HG02642 (cell line): ENCODE measurements at regions not wholly inside any gene's neighbourhood (a gene's known extent, or its start where the extent isn't known, plus 50 kb on each side); places are given as distances from the start of the nearest gene placed in this dataset.

Experiments
- ATAC-seq: cut with Tn5 transposase; IDR thresholded peaks from one replicate; pipeline ENCODE4 v1.9.1; 2021; ENCODE audit warnings: mild to moderate bottlenecking; ENCODE audit not compliant: unreplicated experiment, poor library complexity

DNA sequence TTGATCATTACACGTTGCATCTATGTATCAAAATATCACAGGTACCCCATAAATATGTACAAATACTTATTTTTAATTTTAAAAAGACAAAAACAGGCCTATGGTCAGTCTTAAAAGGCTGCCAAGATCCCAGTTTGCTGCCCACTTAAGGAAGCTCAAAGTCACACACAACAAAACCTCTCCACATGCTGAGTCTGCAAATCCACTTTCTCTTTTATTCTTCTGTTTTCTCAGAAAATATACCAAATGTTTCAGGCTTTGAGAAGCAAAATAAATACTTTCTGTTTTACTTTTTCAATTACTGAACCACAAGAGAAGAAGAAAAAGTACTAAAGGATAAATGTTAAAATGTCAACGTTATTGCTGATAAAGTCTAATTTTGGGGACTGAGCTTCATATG is 107.8 kb upstream of the MANEA start:
- no peak for ATAC-seq

DNA sequence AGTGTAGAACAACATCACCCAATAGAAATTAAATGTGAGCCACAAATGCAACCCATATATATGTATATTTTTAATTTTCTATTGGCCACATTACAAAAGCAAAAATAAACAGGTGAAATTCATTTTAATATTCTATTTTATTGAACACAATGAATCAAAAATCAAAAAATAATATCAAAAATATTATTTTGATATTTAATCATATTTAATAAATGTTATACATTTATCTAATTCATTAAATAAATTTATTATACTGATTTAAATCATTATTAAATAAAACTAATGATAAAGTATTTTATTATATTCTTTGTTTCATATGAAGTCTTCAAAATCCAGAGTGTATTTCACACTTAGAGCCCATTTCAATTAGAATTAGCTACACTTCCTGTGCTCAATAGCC is 98.4 kb upstream of the MANEA start:
- no peak for ATAC-seq

DNA sequence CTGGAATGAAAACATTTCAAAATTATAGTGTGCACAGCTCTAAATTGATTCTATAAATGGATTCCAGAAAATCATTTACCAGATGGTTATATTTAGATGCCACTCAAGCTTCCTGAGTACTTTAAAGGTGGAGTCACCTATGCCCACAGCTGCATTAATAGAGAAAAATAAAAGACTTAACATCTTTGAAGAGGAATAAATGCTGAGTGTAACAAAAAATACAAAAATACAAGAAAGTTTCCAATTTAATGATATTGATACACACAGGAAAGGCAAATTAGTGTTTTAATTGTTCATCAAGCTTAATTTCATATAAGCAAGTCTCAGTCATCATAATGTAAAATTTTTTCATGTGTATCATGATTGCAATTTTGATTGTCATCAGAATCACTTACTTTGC is 89.5 kb upstream of the MANEA start:
- ATAC-seq: no peak

DNA sequence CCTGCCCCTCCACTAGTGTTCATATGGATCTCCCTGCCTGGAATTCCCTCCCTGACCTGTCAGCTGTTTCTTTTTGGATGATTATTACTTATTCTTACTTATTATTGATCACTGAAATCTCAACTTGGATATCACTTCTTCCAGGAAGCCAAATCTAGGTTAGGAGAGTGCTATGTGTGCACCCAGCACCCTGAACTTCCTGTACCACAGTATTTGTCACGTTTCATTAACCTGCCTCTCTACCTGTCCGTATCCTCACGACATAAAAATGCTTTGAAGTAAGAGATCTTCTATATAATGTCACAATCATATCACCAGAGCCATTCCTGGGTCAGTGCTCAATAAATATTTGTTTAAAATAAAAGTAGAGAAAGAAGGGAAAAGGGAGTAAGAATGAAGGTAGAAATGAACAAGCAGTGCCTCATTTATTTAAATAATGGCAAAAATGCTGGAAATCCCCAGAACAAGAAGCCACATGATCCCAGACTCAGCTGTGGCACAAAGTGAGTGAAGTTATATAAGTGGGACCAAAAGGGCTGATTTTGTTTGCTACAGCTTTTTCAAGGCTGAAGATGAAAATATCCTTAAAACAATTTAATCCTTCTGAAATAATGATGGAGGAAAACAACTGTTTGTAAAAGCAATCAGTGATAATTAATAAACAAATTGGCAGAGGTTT is 88.0 kb upstream of the MANEA start:
- ATAC-seq: no peak

DNA sequence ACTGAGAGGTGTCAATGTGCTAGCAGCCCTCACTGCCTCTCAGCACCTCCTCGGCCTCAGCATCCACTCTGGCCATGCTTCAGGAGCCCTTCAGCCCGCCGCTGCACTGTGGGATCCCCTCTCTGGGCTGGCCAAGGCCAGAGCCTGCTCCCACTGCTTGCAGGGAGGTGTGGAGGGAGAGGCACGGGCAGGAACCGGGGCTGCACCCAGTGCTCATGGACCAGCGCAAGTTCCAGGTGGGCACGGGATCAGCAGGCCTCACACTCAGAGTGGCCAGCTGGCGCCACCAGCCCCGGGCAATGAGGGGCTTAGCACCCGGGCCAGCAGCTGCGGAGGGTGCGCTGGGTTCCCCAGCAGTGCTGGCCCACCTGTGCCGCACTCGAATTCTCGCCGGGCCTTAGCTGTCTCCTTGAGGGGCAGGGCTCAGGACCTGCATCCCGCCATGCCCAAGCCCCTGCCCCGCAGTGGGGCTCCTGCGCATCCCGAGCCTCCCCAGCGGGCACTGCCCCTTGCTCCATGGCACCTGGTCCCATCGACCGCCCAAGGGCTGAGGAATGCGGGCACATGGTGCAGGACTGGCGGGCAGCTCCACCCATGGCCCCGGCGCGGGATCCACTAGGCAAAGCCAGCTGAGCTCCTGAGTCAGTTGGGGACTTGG is 80.4 kb upstream of the MANEA start:
- ATAC-seq: no peak

DNA sequence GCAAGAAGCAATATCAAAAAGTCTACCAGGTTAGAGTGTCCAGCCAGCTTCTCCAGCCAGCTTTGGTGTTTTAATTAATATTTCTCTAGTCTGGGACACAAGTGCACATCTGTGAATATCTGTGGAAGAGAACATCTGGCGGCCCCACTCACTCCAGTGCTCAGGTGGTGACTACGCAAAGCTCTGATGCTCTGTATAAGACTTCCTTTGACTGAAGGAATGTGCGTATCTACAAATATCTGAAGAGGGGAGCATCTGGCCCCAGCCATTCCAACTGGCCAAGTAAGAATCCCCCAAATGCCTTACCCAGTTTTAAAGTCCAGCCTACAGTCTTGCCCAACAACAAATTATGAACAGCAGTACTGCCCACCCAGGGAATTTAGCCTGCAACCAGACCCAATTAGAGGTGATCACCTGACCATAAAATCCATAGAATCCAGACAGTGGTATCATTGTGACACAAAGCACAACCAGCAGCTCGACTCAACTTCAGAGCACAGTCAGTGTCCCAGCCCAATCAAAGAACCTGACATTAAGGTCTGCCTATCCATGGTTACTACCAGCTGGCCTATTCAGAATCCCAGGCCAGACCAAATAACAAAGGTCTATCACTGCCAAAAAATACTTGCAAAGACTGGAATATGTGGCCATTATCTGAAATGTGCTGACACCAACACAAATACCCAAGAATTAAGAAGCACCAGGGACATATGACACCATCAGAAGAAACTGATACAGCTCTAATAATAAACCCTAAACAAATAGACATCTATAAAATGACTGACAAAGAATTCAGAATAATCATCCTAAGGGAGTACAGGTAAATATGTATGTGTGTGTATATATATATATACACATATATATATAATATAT is 76.1 kb upstream of the MANEA start:
- ATAC-seq: no peak

DNA sequence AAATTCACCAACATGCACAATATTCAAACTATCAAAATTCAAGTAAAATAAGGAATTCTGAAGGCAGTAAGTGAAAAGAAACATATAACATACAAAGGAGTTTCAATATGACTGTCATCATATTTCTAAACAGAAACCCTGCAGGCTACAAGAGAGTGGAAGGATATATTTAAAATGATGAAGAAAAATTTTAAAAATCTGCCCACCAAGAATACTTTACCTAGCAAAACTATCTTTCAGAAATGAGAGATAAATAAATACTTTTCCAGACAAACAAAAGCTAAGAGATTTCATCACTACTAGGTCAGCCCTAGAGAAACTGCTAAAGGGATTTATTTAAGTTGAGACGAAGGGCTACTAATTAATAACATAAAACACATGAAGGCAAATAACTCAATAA is 73.8 kb upstream of the MANEA start:
- ATAC-seq: no peak

DNA sequence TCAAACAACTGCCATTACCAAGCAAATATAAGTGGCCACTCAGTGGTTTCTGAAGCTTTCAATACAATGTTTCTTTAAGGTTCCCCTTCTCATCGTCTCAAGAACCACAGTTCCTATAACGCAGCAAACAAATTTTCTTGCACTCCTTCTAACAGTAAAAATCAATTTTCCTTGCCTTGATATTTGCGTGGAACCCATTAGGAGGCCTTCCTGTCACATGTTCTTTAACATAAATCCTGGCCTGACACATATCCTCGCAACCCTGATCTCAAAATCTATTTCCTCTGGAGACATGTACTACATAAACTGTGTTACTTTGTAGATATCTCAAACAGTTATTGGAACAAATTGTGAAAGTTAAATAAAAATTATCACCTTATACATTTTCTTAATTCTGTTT is 65.9 kb upstream of the MANEA start:
- ATAC-seq: no peak

DNA sequence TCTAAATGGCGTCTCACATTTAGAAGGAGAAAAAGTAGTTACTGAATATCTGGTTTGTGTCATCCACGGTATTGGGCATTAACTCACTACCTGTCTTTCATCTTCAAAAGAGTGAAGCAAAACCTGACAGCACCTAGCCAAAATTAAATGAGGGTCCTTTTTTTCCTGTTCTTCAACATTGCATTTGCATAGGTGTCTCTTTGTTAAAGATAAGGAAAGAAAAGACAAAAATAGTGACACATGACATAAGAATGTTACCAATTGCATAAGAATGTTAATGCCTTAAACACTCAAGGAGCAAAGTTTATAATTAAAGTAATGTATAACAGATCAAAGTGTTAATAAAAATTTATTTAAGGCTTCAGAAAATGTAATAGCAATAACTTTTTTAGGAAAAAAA is 61.4 kb upstream of the MANEA start:
- ATAC-seq: no peak

DNA sequence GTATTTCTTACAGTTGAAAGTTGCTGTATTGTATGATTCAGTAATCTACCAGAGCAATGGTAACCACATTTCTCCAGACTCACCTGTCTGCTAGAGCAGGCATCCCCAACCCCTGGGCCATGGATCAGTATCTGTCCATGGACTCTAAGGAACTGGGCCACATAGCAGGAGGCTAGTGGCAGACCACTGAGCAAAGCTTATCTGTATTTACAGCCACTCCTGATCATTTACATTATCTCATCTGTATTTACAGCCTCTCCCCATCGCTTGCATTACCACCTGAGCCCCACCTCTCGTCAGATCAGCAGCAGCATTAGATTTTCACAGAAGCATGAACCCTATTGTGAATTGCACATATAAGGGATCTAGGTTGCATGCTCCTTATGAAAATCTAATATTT is 60.3 kb upstream of the MANEA start:
- ATAC-seq: no peak

DNA sequence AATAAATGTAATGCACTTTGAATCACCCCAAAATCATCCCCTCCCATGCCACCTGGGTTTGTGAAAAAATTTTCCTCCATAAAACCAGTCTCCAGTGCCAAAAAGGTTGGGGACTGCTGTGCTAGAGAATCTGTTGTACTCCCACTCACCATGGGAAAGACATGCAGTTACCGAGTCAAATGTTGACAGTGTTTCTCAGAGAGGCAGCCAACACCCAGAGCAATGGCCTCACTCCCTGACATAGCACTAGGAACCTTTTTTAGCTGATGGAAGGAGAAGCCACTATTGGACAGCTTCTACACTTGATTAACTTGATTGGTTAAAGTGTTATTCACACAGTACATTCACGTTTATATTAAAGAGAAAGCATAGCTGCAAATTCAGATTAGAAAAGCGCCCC is 59.8 kb upstream of the MANEA start:
- no peak for ATAC-seq

DNA sequence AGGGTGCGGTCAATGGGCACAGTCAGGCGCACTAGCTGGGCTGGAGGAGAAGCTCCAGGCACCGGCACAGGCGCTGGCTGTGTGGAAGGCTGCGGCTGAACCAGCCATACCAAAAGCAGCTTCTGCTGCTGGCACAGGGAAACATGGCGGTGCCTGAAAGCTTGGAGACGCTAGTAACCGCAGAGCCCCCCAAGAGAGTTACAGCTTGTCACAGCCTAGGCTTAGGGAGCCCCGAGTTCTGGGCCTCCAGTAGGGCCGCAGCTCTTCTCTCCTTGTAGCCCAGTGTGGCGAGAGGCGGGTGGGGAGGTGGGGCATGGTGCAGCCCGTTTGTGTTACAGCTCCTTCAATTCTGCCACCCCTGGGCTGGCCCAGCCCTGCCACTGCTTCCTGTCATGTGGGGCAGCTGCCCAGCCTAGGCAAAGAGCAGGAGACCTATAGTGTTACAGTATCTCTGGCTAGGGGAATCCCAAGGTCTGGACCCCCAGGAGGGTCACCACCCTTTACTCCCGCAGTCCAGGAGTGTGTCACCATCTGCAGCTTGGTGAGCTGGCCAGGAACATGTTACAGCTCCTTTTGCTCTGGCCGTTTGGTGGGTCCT is 58.6 kb upstream of the MANEA start:
- ATAC-seq: no peak

DNA sequence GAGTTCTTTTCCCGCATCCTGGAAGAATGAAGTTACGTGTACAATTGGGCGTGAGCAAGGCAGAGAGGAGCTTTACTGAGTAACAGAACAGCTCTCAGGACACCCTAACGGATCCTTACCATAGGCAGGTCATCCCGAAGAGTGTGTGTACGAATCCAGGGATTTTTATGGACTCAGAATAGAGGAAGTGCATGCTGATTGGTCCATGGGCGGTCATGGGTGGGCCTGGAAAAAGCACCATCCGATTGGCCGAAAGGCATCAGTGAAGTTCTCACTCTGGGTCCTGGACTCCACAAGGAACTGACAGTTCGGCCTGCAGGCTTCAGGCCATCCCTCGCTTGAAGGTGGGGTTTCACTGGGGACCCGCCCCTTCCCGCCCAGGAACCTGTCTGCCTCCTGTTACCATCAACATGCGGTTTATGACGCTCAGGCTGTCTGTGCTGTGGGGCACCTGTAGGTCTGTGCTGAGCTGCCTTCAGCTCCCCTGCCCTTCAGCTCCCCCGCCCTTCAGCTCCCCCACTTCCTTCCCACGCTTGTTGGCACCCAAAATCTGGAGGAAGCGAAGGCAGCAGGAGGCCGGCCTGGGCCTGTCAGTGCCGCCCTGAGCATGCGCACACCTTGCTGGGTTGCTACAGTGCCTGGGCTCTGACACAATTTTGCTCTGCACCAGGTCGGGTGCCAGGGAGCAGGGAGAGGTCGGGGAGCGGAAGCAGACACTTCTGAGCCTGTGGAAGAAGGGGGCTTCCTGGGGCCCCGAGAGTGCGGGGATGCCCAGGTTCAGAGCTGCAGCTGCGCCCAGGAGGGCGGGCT is 57.9 kb upstream of the MANEA start:
- no peak for ATAC-seq

DNA sequence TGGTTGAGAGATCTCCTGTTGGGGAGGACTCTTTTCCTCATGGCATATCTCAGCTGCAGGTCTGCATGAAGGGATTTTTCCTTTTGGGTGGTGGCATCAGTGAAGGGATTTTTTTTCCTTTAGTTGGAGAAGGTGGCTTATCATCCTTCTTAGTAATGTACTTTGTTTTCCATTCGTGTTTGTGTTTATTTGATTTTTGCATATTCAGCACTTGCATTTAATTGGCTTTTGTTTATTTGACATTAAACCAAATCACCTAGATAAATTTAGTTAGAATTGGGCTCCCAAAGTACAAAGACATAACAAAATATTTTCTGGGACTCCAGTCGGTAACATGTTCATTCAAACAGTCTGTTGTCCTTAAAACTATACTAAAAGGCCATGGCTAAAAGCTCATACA is 56.2 kb upstream of the MANEA start:
- no peak for ATAC-seq
